ENCODE measurements at regions not wholly inside any gene's neighbourhood (a gene's known extent, or its start where the extent isn't known, plus 50 kb on each side); places are given as distances from the start of the nearest gene placed in this dataset.

DNA sequence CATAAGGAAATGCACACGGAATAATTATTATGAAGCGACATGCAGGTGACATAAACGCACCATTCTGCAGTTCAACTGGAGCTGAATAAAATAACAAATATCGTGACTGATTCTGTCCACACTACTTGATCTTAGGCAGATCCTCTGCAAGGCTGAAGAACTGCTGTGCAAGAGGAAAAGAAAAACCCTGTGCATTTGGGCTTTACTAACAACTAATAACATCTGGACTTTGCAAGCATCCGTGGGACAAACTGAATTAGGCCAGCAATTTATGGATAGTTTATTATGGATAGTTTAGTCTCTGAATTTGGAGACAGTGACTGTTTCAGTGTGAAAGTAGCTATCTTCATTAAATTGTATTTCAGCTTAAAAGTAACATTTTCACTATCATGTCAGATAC lies 309.4 kb downstream of the SFMBT2 start:
- no peak for TF ChIP-seq EZH2 (IDR thresholded peaks at IDR 0.05)
- TF ChIP-seq, protein P1, sequence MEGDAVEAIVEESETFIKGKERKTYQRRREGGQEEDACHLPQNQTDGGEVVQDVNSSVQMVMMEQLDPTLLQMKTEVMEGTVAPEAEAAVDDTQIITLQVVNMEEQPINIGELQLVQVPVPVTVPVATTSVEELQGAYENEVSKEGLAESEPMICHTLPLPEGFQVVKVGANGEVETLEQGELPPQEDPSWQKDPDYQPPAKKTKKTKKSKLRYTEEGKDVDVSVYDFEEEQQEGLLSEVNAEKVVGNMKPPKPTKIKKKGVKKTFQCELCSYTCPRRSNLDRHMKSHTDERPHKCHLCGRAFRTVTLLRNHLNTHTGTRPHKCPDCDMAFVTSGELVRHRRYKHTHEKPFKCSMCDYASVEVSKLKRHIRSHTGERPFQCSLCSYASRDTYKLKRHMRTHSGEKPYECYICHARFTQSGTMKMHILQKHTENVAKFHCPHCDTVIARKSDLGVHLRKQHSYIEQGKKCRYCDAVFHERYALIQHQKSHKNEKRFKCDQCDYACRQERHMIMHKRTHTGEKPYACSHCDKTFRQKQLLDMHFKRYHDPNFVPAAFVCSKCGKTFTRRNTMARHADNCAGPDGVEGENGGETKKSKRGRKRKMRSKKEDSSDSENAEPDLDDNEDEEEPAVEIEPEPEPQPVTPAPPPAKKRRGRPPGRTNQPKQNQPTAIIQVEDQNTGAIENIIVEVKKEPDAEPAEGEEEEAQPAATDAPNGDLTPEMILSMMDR (IDR thresholded peaks at IDR 0.05): no peak
- no peak for TF ChIP-seq EZH2phosphoT487 (IDR thresholded peaks at IDR 0.05)

All from neural progenitor cell (in vitro differentiated cells).